Retinal pigment epithelial cell (primary cell): ENCODE measurements at regions not wholly inside any gene's neighbourhood (a gene's known extent, or its start where the extent isn't known, plus 50 kb on each side); places are given as distances from the start of the nearest gene placed in this dataset.
A peak's percentile ranks its signal among the peaks of the same experiment; 100 is the strongest.

ENCODE experiments used
- DNase-seq: peaks from one replicate; pipeline ENCODE4 v3.0.0-alpha.2; 2010; ENCODE audit warnings: low read depth
- H3K4me3 ChIP-seq: 2 replicates; pipeline ENCODE4 v1.5.1; 2011; ENCODE audit warnings: mild to moderate bottlenecking, low read length, control low read depth, moderate library complexity
- CTCF ChIP-seq: conservative IDR thresholded peaks from 2 replicates; pipeline ENCODE4 v1.5.1; 2011; ENCODE audit warnings: low read depth, low read length, control low read depth, inconsistent platforms

GRCh38 chr3:19063936-19064335 lies 84.4 kb upstream of the KCNH8 start:
- DNase-seq = no peak
- TF ChIP-seq CTCF = no peak
- no peak overlapping the region for H3K4me3 ChIP-seq

- no peak for TF ChIP-seq CTCF
- H3K4me3 ChIP-seq = no peak overlapping the region
- no peak for DNase-seq
Measured at GRCh38 chr3:19060404-19060803, 87.9 kb upstream of the KCNH8 start.

- H3K4me3 ChIP-seq = no peak overlapping the region
- TF ChIP-seq CTCF = no peak
- DNase-seq = no peak
Measured at GRCh38 chr3:19052874-19053273, 95.4 kb upstream of the KCNH8 start.

- no peak overlapping the region for H3K4me3 ChIP-seq
- peak; percentile 20 for TF ChIP-seq CTCF
- DNase-seq = no peak
Measured at GRCh38 chr3:19046440-19046839, 101.9 kb upstream of the KCNH8 start.

- no peak for DNase-seq
- no peak overlapping the region for H3K4me3 ChIP-seq
- TF ChIP-seq CTCF = peak; percentile 24
Measured at GRCh38 chr3:19030522-19030839, 117.8 kb upstream of the KCNH8 start.

GRCh38 chr3:19029837-19030521 lies 118.3 kb upstream of the KCNH8 start:
- no peak for DNase-seq
- no peak overlapping the region for H3K4me3 ChIP-seq
- TF ChIP-seq CTCF = no peak

GRCh38 chr3:19025441-19025840 lies 122.9 kb upstream of the KCNH8 start:
- DNase-seq = no peak
- H3K4me3 ChIP-seq = no peak overlapping the region
- TF ChIP-seq CTCF = no peak
